ENCODE measurements at regions not wholly inside any gene's neighbourhood (a gene's known extent, or its start where the extent isn't known, plus 50 kb on each side); places are given as distances from the start of the nearest gene placed in this dataset.
A peak's percentile ranks its signal among the peaks of the same experiment; 100 is the strongest.
"Not testable (repeated sequence)": the region's sequence is repeated elsewhere in the genome, so short reads cannot be mapped to it uniquely, and the experiment has no call there.

GRCh38 chr5:92852219-92852618 lies 728.8 kb downstream of the NR2F1-AS1 start:
- DNase-seq = no peak

GRCh38 chr5:92850886-92851285 lies 730.1 kb downstream of the NR2F1-AS1 start:
- DNase-seq = no peak

- DNase-seq = no peak
These were observed 731.3 kb downstream of the NR2F1-AS1 start for GRCh38 chr5:92849756-92850155.

GRCh38 chr5:92841604-92842155 lies 739.3 kb downstream of the NR2F1-AS1 start:
- no peak for DNase-seq

GRCh38 chr5:92838253-92838652 lies 742.8 kb downstream of the NR2F1-AS1 start:
- no peak for DNase-seq

- DNase-seq = no peak
These were observed 743.9 kb downstream of the NR2F1-AS1 start for GRCh38 chr5:92836855-92837755.

GRCh38 chr5:92835712-92836111 lies 745.3 kb downstream of the NR2F1-AS1 start:
- DNase-seq = no peak

GRCh38 chr5:92823551-92823950 lies 757.5 kb downstream of the NR2F1-AS1 start:
- DNase-seq = not testable (repeated sequence)

- DNase-seq = no peak
These were observed 758.8 kb downstream of the NR2F1-AS1 start for GRCh38 chr5:92822183-92822582.

- no peak for DNase-seq
These were observed 771.1 kb downstream of the NR2F1-AS1 start for GRCh38 chr5:92809855-92810465.

- DNase-seq = no peak
These were observed 772.5 kb downstream of the NR2F1-AS1 start for GRCh38 chr5:92808474-92808873.

GRCh38 chr5:92807085-92807484 lies 773.9 kb downstream of the NR2F1-AS1 start:
- no peak for DNase-seq

GRCh38 chr5:92805446-92805845 lies 775.6 kb downstream of the NR2F1-AS1 start:
- no peak for DNase-seq

GRCh38 chr5:92801911-92802310 lies 779.1 kb downstream of the NR2F1-AS1 start:
- DNase-seq = no peak

- peak; percentile 51 for DNase-seq
These were observed 780.7 kb downstream of the NR2F1-AS1 start for GRCh38 chr5:92800365-92800764.

- DNase-seq = no peak
These were observed 785.4 kb downstream of the NR2F1-AS1 start for GRCh38 chr5:92795633-92796032.

GRCh38 chr5:92780057-92780456 lies 801.0 kb downstream of the NR2F1-AS1 start:
- no peak for DNase-seq

- no peak for DNase-seq
These were observed 801.5 kb downstream of the NR2F1-AS1 start for GRCh38 chr5:92779536-92779935.

- no peak for DNase-seq
These were observed 802.8 kb downstream of the NR2F1-AS1 start for GRCh38 chr5:92778261-92778660.

GRCh38 chr5:92777421-92777820 lies 803.6 kb downstream of the NR2F1-AS1 start:
- DNase-seq = no peak

- no peak for DNase-seq
These were observed 805.1 kb downstream of the NR2F1-AS1 start for GRCh38 chr5:92775711-92776615.

GRCh38 chr5:92769978-92770377 lies 811.0 kb downstream of the NR2F1-AS1 start:
- no peak for DNase-seq

GRCh38 chr5:92761585-92761984 lies 819.4 kb downstream of the NR2F1-AS1 start:
- no peak for DNase-seq
